Amygdala (tissue), 56 donors: ENCODE measurements at regions not wholly inside any gene's neighbourhood (a gene's known extent, or its start where the extent isn't known, plus 50 kb on each side); places are given as distances from the start of the nearest gene placed in this dataset.
"Not testable (repeated sequence)": the region's sequence is repeated elsewhere in the genome, so short reads cannot be mapped to it uniquely, and the experiment has no call there.

ENCODE experiments used
- DNase-seq, 56 donors: peaks; one replicate each; lab custom pipeline; 2025; lab: John Stamatoyannopoulos, UW

DNA sequence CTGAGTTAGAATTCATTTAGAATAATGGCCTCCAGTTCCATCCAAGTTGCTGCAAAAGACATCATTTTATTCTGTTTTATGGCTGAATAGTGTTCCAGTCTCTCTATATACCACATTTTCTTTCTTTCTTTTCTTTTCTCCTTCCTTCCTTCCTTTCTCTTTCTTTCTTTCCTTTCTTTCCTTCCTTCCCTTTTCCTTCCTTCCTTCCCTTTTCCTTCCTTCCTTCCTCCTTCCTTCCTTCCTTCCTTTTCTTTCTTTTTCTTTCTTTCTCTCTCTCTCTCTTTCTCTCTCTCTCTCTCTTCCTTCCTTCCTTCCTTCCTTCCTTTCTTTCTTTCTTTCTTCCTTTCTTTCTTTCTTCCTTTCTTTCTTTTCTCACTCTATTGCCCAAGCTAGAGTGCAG is 330.2 kb downstream of the TSN start:
- not testable (repeated sequence) for DNase-seq

DNA sequence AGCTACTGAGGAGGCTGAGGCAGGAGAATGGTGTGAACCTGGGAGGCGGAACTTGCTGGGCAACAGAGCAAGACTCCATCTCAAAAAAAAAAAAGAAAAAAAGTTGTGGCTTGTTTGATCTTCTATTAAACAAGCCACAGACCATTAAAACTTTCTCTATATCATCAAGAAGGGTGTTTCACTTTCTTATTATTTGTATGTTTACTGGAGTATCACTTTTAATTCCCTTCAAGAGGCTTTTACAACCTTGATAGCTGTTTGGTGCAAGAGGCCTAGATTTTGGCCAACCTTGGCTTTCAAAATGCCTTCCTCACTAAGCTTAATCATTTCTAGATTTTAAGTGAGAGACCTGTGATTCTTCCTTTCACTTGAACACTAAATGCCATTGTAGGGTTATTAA is 339.1 kb downstream of the TSN start:
- no peak for DNase-seq

GRCh38 chr2:122096761-122097160 is 341.3 kb downstream of the TSN start:
- no peak for DNase-seq

DNA sequence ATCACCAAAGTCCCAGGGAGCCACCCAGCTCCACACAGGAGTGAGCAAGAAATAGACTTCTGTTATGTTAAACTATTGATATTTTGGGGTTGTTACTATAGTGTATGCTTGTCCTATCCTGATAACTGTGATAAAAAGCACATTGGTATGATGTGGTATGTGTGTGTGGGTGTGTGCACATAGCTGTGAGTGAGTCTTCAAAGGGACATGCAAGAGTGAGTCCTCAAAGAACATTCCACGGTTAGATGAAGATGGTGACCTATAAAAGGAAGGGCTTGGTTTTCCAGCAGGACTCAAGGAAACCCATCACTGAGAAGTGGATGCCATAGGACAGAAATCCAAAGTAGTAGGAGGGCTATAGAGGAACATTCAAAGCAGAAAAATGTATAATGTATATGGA is 342.9 kb downstream of the TSN start:
- no peak for DNase-seq

- no peak for DNase-seq
Observed at GRCh38 chr2:122100346-122100745, 344.9 kb downstream of the TSN start.

DNA sequence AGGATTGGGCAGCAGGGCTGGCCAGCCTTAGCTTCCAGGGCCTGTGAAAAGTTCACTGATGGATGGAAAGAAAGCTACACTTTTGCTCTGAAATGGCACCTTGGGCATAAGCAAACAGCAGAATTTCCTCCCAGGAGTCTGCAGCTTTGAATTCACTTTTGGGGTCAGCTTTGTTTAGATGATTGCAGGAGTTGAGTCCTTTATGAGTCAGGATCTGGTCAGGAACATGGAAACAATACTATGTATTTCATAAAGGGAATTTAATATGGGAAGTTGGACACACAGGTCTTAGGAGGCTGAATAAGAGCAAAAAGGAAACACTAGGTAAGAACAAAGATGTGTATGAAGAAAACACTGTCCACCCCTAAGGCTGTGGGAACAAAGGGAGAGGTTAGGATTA is 345.3 kb downstream of the TSN start:
- no peak for DNase-seq

DNA sequence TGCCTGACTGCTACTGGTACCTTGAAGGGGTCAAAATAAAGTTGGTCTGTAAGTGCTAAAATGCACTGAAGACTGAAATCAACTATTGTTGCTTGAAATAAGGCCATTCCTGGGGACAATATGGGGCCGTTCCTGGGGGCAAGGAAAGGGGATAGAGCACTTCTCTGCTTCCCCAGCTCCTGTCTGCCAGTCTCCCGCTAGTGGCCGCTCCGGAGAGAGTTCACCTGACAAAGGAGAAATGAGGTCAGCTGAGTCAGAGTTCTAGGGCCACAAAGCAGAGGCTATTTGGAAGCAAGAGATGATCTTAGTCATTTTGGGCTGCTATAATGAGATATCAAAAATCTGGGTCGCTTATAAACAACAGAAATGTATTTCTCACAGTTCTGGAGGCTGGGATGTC is 345.9 kb downstream of the TSN start:
- no peak for DNase-seq

DNA sequence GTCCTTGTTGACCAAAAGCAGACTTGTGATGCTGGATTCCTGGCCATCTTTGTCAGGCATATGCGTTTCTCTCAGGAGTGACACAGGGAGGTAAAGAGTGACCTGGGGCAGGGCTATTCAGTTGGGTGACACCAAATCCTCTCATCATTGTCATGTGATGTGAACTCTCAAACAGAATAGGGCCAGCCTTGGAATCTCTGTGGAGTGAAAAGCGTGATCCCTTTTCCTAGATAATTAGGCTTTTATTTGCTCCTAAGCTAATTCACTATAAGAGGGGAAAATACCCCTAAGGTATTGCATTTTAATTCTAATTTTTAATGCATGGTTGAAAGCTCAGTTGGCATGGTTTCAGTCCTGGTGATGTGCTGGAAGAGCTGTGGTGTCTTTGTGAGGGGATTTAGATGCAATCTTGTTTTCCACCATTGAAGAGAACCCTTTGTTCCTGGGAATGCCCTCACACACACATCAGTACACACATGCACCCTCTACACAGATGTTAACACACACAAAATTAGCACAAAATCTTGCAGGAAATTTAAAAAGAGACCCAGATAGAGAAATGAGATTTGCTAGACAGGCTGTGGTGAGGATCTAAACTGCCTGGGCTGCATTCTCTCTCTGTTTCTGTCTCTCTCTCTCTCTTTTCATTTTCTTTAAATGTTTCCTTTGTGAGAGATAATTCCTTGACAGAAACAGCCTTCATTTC is 349.9 kb downstream of the TSN start:
- no peak for DNase-seq

- no peak for DNase-seq
Observed at GRCh38 chr2:122105877-122106206, 350.4 kb downstream of the TSN start.

DNA sequence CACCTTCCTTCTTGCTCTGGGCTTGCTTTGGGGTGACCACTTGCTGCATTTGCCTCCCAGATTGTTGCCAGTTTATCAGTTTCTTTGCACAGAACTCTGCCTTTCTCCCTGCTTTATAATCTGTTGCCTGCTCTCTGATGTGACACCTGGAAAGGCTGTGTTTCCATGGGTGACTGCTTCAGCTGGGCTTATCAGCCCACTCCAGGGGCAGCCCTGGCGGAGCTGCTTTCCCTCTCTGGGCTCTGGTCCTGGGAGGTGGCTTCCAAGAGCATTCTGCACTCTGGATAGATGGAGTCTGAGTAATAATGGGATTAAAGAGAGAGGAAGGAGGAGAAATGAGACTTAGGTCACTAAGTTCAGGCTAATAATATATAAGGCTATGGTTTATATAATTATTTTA is 352.7 kb downstream of the TSN start:
- DNase-seq: no peak

DNA sequence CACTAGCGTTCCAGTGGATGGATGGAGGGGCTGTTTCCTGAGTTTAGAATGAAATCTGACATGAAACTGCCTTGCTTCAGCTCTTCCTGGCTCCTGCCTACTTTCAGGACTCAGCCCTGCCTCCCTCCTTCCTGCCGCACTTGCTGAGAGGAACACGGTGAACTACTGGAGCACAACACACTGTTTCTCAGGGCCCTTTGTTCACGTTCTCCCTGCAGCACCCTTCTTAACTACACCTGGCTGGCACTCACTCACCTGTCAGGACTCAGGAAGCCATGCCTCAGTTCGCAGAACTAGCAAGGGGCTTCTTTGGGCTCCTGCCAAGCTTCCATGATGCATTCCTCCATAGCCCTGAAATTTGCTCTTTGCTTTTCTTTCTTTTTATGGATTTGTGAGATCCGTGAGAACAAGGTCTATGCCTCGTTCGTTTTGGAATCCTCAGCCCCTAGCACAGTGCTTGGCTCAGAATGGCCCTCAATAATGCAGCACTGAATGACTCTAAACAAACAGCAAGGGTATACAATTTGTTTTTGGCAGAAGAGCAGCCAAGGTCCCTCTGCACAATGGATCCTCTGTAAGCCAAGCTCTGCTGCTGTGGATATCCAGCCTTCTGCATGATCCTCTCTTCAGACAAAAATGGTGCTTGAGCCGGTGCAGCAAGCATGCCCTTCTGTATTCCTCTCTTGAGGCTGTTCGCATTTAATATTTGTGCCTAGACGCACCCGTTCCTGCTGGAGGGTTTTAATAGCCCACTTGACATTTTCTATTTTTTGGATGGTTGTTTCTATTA is 357.0 kb downstream of the TSN start:
- peak in 3 of 56 donors; percentile 5 to 17 (median 8) for DNase-seq

- DNase-seq: no peak
Observed at GRCh38 chr2:122114421-122114820, 359.0 kb downstream of the TSN start.

GRCh38 chr2:122117371-122117770 is 361.9 kb downstream of the TSN start:
- DNase-seq: no peak

DNA sequence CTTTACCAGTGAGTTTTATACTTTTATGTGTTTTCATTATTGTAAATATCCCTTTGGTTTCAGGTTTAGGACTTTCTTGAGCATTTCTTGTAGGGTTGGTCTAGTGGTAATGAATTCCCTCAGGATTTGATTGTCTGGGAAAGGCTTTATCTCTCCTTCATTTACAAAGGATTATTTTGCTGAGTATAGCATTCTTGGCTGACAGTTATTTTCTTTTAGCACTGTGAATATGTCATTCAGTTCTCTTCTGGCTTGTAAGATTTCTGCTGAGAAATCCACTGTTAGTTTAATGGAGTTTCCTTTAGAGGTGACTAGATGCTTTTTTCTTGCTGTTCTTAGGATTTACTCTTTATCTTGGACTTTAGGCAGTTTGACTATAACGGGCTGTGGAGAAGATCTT is 373.9 kb downstream of the TSN start:
- DNase-seq: no peak

GRCh38 chr2:122132147-122132691 is 376.8 kb downstream of the TSN start:
- DNase-seq: no peak

GRCh38 chr2:122135021-122135937 is 379.8 kb downstream of the TSN start:
- no peak for DNase-seq

DNA sequence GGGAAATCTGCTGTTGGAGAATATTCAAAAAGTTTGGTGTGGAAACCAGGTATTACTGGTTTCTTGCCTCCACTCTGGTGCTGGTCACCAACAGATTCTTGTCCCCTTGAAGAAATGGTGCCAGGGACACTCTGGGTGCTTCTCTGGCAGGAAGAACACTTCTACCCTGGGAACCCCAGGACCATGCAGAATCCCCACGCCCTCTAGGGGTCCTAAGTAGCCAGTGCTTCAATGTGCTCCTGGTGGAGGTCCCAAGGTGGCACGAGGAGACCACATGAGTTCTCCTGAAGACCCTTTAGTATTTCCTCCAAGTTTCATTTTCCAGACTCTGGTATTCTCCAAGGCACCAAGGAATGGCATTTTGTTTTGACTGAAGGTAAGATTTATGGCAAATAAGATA is 380.6 kb downstream of the TSN start:
- DNase-seq: peak in 1 of 56 donors; percentile 9

DNA sequence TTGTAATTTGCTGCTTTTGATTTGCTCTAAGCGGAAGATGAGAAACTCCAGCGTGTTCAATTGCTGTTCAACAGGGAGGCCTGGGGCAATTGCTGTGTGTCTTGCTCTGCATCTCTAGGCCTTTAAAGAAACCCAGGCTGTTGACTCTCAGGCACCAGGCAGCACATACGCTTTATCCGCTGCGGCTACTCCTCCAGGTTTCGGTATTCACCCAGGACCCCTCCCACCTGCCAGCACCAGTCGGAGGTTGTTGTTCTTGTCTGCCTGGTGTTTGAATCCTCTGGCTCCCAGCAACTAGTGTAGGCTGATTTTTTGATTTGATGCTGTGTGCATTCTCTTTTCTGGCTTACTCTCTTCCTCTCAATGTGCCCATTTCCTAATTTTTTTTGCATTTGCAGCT is 383.1 kb downstream of the TSN start:
- no peak for DNase-seq

DNA sequence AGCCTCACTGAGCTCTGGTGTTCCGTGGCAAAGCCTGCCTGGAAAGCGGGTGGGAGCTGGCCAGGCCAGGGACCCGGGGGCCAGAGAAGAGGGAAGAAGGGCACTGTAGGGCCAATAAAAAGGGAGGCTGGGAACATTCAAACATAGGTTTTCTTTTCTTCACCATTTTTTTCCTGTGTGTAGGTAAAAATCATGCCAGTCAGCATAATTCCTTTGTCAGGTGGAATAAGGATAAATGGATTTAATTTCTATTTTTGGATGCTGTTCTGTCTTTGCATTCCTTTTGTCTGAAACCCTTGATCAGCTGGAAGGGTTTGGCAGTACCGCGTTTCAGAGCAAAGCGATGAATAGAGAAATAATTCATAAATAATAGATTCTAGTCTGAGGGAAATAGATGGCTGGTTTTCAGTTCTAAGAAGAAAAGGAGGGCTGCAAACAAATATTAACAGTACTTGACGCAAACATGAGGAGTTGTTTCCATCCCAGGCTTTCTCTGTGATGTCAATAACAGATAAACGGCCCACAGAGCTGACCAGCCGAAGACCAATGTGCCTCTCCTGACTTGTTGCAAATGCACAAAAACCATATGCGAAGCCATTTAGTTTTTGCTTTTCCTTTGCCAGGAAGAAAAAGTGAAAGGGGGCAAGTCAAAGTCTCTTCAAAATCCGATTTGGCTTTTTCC is 384.4 kb downstream of the TSN start:
- DNase-seq: no peak

GRCh38 chr2:122144884-122145283 is 389.4 kb downstream of the TSN start:
- no peak for DNase-seq
